HG03045 (cell line): ENCODE measurements at regions not wholly inside any gene's neighbourhood (a gene's known extent, or its start where the extent isn't known, plus 50 kb on each side); places are given as distances from the start of the nearest gene placed in this dataset.

Experiments
- ATAC-seq: cut with Tn5 transposase; IDR thresholded peaks from one replicate; pipeline ENCODE4 v1.9.1; 2021; ENCODE audit warnings: mild to moderate bottlenecking, moderate library complexity; ENCODE audit not compliant: unreplicated experiment

GRCh38 chr13:104106705-104107393 lies 1040.6 kb upstream of the SLC10A2 start:
- no peak for ATAC-seq

GRCh38 chr13:104105418-104106355 lies 1039.5 kb upstream of the SLC10A2 start:
- no peak for ATAC-seq

GRCh38 chr13:104099750-104100149 lies 1033.5 kb upstream of the SLC10A2 start:
- no peak for ATAC-seq

GRCh38 chr13:104098421-104098820 lies 1032.2 kb upstream of the SLC10A2 start:
- no peak for ATAC-seq

- ATAC-seq: no peak
Observed at GRCh38 chr13:104086759-104087158, 1020.5 kb upstream of the SLC10A2 start.

- ATAC-seq: no peak
Observed at GRCh38 chr13:104086210-104086609, 1020.0 kb upstream of the SLC10A2 start.

DNA sequence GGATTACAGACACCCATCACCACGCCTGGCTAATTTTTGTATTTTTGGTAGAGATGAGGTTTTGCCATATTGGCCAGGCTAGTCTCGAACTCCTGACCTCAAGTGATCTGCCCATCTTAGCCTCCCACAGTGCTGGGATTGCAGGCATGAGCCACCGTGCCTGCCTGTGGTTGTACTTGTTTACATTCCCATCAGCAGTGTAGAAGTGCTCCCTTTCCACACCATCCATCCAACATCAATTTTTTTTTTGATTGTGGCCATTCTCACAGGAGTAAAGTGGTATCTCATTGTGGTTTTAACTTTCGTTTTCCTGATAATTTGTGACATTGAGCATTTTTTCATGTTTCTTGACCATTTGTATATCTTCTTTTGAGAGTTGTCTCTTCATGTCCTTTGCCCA lies 1019.4 kb upstream of the SLC10A2 start:
- no peak for ATAC-seq

- ATAC-seq: no peak
Observed at GRCh38 chr13:104074326-104074725, 1008.1 kb upstream of the SLC10A2 start.

- ATAC-seq: no peak
Observed at GRCh38 chr13:104071806-104072205, 1005.6 kb upstream of the SLC10A2 start.

DNA sequence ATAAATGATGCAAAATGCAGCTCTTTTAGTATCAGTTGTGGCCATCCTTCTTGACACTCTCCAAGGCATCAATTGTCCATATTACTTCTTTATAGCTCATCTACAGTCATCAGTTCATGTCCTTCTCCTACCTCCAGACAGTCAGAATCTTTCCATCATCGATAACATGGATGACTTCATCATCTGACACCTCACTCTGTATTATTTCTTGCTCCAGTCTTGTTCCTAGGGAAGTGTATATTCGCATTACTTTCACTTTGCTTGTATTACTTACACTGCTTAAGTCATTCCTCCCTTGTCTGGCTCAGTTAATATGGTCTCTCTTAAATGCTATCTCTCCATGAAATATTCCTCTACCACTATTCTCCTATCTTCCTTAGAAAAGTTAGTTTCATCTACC lies 999.1 kb upstream of the SLC10A2 start:
- no peak for ATAC-seq

DNA sequence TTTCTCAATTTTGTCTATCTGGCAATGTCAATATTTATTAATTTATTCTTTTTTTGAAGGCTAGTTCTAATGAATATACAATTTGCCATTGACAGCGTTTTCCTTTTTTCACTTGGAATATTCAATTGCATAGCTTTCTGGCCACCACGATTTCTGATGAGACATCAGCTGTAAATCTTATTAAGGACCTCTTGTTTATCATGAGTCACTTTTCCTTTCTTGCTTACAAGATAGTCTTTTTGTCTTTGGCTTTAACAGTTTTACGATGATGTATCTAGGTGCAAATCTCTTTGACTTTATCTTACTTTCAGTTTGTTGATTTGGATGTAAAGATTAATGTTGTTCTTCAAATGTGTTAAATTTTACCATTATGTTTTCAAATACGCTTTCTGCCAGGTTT lies 991.6 kb upstream of the SLC10A2 start:
- no peak for ATAC-seq

- no peak for ATAC-seq
Observed at GRCh38 chr13:104045907-104046306, 979.7 kb upstream of the SLC10A2 start.

DNA sequence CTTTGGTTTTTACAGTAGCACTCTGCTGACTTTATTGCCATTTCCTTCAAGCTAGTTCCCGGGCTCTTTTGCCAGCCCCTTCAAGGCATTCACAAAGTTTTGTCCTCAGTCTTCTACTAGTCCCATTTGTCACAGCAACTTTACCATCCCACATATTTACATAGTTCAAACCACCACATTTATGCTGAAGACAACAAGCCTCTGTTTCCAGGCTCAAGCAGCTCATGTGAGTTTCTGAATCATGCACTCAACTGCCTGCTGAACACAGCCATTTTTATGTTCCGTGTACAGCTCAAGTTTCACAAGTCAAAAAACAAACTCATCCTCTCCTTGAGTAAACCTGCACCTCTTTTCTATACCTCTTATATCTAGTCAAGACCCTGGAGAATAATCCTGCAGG lies 977.0 kb upstream of the SLC10A2 start:
- ATAC-seq: no peak

GRCh38 chr13:104034891-104035290 lies 968.7 kb upstream of the SLC10A2 start:
- ATAC-seq: no peak

DNA sequence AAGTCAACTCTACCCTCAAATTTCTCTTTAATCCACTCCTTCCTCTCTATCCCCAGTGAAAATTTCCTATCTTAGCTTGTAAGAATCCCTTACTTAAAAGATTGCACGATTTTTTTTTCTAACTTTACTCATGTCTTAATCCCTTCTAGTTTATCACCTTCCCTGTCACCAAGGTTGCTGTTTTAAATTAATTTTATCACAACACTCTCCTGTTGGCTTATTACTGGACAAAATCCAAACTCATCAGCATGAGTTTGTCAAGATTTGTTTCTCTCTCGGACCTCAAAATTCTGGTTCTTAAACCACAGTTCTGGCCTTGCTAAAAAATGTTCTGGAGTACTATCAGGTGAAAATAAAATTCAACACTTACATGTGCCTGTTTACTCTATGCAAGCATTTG lies 959.1 kb upstream of the SLC10A2 start:
- ATAC-seq: no peak

GRCh38 chr13:104024416-104025170 lies 958.4 kb upstream of the SLC10A2 start:
- ATAC-seq: no peak

GRCh38 chr13:104021806-104022397 lies 955.7 kb upstream of the SLC10A2 start:
- no peak for ATAC-seq

DNA sequence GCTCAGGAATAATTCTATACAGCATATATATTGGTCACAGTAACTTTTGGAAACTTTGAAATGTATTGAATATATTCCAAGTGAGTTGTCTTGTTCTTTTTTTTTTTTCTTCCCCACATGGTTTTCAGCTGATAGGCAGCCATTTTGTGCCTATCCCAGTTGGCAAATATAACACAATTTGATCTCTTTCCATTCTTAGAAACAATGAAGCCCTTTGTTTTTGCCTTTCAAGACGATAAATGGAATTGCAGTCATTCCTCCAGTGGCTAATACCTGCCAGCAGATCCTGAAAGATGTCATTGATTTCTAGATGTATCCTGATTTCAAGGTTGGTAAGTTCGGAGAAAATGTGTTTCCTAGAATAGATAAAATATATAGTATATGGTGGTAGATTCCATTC lies 951.1 kb upstream of the SLC10A2 start:
- ATAC-seq: no peak

DNA sequence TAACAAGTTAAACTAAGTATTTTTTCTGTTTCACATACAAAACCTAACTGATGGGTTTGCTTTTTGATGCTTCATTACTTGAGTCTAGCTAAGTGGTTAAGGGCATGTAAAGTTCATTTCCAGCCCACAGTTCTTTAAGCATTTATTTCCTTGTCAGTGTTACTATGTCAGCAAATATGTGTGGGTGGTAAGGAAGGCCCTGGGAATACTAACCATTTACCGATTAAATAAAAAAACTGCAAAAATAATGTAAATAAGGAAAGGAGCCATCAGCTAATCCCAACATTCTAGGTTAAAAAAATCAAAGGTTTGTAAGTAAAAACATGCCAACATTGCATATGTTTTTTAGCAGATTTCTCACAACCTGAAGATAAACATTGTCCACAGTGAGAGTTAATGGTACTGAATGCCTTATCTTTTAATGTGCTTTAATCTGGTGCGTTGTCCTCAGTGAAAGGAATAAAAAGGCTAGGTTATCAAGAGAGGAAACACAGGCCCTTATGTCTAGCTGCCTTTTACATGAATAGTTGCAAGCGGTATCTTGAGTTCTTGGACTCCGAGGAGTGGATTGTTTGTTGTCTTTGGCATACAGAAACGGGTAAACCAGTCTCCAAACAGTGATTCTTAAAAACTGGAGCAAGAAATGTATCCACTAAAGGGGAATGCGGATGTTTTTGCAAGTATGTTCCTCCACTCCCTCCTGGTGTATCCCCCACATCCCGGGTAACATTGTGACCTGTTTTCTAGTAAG lies 949.6 kb upstream of the SLC10A2 start:
- no peak for ATAC-seq
